RWPE1 (cell line): ENCODE measurements at regions not wholly inside any gene's neighbourhood (a gene's known extent, or its start where the extent isn't known, plus 50 kb on each side); places are given as distances from the start of the nearest gene placed in this dataset.
A peak's percentile ranks its signal among the peaks of the same experiment; 100 is the strongest.

ENCODE experiments used
- CTCF ChIA-PET: fragments of 350-600 bp; sonication (Branson Sonifier 250); formaldehyde crosslinking; extraction: SDS; loops from one replicate; lab custom pipeline; 2021; lab: Yijun Ruan, JAX
- POLR2A ChIA-PET: fragments of 400-600 bp; formaldehyde crosslinking; extraction: SDS; loops from one replicate; lab custom pipeline; 2020; ENCODE audit warnings: antibody characterized with exemption; ENCODE audit not compliant: low non-redundant PET; lab: Yijun Ruan, JAX
- DNase-seq: peaks from one replicate; pipeline ENCODE4 v3.0.0; 2012; ENCODE audit warnings: low spot score
- H3K27ac ChIP-seq: fragments of 450-650 bp; 2 replicates; pipeline ENCODE4 v1.5.1; 2017
- TF ChIP-seq, protein P1 (sequence below): fragments of 450-650 bp; conservative IDR thresholded peaks from 2 replicates; pipeline ENCODE4 v1.5.1; 2017; ENCODE audit warnings: low read depth, mild to moderate bottlenecking

DNA sequence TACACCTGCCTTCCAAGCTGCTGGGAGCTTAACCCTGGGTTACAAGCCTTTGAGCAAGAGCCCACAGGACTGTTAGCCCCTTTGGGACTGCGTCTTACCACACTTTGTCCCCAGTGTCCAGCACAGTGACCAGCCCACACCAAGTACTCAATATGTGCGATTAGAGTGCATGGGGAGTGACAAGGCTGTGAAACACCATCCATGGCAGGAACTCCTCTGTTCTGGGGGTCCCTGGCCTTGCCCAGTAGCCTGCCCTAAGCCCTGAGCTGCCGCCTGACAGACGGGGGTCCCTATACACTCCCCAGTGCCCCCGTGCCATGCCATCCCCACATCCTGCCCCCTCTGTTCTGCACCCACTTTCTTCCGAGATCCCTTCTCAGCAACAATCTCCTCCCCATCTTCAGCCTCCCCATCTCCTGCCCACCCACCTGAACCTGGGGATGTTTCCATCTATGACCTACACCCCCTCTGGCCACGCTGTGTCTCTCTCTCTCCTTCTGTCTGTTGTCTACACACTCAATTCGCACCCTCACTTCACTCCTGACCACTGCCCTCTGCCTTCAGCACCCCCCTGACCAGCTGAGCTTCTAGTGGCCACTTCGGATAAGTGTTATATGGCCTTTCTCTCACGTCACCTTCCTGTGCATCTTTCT is 112.9 kb upstream of the SMURF2 start:
- TF ChIP-seq, protein P1, sequence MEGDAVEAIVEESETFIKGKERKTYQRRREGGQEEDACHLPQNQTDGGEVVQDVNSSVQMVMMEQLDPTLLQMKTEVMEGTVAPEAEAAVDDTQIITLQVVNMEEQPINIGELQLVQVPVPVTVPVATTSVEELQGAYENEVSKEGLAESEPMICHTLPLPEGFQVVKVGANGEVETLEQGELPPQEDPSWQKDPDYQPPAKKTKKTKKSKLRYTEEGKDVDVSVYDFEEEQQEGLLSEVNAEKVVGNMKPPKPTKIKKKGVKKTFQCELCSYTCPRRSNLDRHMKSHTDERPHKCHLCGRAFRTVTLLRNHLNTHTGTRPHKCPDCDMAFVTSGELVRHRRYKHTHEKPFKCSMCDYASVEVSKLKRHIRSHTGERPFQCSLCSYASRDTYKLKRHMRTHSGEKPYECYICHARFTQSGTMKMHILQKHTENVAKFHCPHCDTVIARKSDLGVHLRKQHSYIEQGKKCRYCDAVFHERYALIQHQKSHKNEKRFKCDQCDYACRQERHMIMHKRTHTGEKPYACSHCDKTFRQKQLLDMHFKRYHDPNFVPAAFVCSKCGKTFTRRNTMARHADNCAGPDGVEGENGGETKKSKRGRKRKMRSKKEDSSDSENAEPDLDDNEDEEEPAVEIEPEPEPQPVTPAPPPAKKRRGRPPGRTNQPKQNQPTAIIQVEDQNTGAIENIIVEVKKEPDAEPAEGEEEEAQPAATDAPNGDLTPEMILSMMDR = no peak
- H3K27ac ChIP-seq = peak overlapping the region; percentile 64
- CTCF ChIA-PET = interaction anchor here (0.6 to 1.0 kb wide), 3 partner anchors 106 to 623 kb away, joined by 3 to 5 read pairs (median 3); no protein-coding TSS in a partner anchor
- POLR2A ChIA-PET = no interaction called here
- no peak for DNase-seq

DNA sequence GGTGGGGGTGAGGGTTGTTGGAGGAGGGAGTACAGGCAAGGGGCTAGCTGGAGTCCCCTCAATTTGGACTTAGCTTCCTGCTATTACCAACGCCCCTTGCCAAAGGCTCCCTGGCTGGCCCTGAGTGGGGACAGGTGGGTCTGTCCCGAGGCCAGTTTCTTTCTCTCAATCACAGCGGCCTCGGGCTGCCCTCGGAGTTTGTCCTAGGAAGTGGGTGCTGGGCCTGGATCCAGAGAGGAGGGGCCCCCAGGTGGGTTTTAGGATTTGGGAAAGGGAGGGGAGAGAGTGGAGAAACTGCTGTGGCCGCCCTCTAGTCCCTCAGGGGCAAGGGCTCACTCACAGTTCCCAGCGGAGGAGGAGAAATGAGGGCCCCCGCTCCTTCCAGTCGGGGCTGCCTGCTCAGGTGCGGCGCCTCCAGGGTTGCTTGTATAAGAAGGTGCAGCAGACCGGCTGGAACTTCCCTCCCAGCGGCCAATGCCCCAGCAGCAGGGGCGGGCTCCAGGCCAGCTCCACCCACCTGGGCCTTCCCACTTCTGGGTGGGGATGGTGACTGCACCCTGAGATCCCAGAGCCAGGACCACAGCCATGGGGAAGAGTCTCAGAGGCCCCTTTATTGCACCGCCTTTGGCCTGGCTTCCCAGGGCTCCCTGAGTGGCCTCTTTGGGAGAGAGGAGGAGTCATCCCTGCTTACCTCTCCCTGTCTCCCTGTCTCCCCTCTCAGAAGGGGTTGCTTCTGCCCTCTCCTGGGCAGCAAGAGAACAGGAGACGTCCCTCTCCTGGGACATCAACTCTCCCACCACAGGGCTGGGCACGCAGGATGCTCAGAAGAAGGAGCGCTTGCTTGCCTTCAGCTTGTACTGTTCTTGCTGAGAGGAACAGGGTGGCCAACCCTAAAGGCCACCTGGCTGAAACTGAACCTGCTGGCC is 112.0 kb upstream of the SMURF2 start:
- peak overlapping the region; percentile 64 for H3K27ac ChIP-seq
- ChIA-PET POLR2A (no interaction called here), CTCF (interaction anchor here (0.5 to 1.0 kb wide), 4 partner anchors 86 to 198 kb away, joined by 3 to 5 read pairs (median 3); no protein-coding TSS in a partner anchor)
- DNase-seq = peak; percentile 72
- TF ChIP-seq, protein P1 = no peak

DNA sequence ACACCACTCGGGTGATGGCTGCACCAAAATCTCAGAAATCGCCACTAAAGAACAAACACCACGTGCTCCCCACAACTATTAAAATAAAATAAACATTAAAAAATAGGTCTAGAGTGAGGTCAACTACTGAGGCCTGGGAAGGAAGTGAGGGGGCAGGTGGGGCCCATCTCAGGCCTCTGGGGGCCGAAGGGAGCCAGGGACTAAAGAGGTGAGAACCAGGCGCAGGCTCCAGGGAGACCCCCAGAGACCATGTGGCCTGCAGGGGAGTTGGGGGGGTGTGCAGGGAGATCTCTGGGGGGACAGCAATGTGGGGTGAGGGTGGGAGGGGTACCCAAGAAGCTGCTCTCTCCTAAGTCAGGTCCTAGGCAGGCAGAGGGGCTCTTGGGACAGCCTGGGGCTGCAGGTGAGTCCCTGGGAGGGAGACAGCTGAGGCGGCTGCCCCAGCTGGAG is 111.3 kb upstream of the SMURF2 start:
- POLR2A ChIA-PET = no interaction called here
- DNase-seq = no peak
- H3K27ac ChIP-seq = peak overlapping the region; percentile 64
- TF ChIP-seq, protein P1 = no peak
- CTCF ChIA-PET = interaction anchor here (0.9 kb wide), 1 partner anchor 85 kb away, joined by 3 read pairs; no protein-coding TSS in a partner anchor

DNA sequence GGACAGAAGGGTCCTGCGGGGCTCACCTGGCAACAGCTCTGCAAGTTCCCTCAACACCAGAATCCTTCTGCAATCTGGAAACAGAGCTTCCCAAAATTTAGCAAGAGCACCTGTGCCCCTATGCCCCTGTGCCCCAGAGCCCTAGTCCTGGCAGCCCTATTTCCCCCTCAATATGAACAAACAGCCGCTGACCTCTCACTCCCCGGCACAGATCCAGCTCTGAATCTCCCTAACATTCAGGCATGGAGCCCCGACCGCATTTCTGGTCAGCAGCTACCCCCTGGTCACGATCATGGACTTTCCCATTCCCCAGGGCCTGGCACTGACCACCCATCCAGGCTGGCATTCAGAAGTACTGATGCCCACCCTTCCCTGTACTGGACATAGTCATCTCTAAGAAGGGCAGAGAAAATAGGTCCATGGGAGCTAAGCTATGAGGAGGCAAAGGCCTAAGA is 110.8 kb upstream of the SMURF2 start:
- H3K27ac ChIP-seq = peak overlapping the region; percentile 32
- ChIA-PET POLR2A (no interaction called here), CTCF (interaction anchor here (0.6 kb wide), 1 partner anchor 18 kb away, joined by 3 read pairs; no protein-coding TSS in a partner anchor)
- DNase-seq = no peak
- TF ChIP-seq, protein P1 = no peak

DNA sequence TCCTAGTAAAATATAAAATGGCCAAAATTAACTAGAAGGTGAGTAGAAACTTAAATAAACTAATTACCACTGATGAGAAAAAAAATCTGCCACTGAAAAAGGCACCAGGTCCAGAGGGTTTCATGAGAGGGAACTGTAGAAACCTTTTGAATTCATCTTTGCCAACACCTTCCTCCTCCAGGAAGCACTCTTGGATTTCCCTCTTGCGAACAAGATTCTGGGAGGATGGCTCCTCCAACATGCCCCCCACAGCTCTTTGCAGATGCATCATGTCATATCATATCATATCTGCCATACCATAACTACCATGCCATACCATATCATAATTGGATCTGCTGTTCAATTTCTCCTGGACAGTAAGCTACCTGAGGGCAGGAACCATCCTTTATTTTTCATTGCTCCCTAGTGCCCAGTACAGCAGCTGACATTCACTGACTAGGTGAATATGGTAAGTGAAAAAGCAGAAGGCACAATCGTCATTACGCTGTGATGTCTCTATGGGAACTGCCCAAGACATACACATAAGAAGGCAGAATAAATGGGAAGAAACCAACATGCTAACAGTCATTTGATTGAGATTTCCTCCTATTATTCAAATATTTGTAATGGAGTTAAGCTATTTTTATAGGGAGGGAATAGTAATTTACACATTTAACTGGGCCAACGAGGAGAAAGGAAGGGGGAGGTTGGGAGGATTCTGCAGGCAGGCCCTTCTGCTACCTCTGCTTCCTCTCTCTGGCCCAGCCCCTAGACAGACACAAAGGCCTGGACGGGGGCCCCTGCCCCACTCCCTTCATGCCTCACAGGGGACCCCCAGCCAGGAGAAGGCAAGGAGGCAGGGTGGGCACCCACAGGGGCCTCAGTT is 110.1 kb upstream of the SMURF2 start:
- POLR2A ChIA-PET = no interaction called here
- CTCF ChIA-PET = interaction anchor here (0.5 to 0.7 kb wide), 3 partner anchors 17 to 1576 kb away, joined by 3 read pairs; partner anchors contain the start of gene LRRC37A3
- peak overlapping the region; percentile 32 for H3K27ac ChIP-seq
- no peak for DNase-seq
- TF ChIP-seq, protein P1 = no peak
